ENCODE measurements at regions not wholly inside any gene's neighbourhood (a gene's known extent, or its start where the extent isn't known, plus 50 kb on each side); places are given as distances from the start of the nearest gene placed in this dataset.
A peak's percentile ranks its signal among the peaks of the same experiment; 100 is the strongest.

GRCh38 chr6:150478656-150479545, 110.1 kb downstream of the IYD start:
- Histone ChIP-seq H3K9ac (replicated peaks; ENCODE audit: extremely low read depth, insufficient read depth, low read length) (no peak overlapping the region), H3K27ac (ENCODE audit: insufficient read depth, low read depth, low read length) (no peak overlapping the region), H3K4me1 (ENCODE audit: control insufficient read depth, extremely low read depth, insufficient read depth, low read length) (no peaks in the 10 kb centered on the region), H3K4me3 (replicated peaks in 1 of 3; ENCODE audit: insufficient read depth in 1 of 3, low read depth in 1 of 3, low read length in 3 of 3) (no peak overlapping the region), H3K36me3 (ENCODE audit: control insufficient read depth in 2 of 2, extremely low read depth in 1 of 2, insufficient read depth in 2 of 2, low read length in 2 of 2) (no peaks in the 10 kb centered on the region), H3K27me3 (ENCODE audit: control insufficient read depth in 2 of 2, insufficient read depth in 2 of 2, low read length in 2 of 2) (peaks cover 3 to 5% of the 10 kb centered on the region in 2 experiments), H4K20me1 (replicated peaks; ENCODE audit: control insufficient read depth, extremely low read depth, insufficient read depth, low read length) (no peaks in the 10 kb centered on the region), H2AFZ (ENCODE audit: low read depth, low read length) (no peak overlapping the region), H3K79me2 (ENCODE audit: control insufficient read depth, insufficient read depth, low read length) (no peaks in the 10 kb centered on the region), H3K4me2 (ENCODE audit: insufficient read depth, low read length) (no peak overlapping the region), H3K9me3 (replicated peaks; ENCODE audit: control insufficient read depth, insufficient read depth, low read length) (no peaks in the 10 kb centered on the region), H3K9me1 (replicated peaks; ENCODE audit: control insufficient read depth, extremely low read depth, insufficient read depth, low read length) (no peaks in the 10 kb centered on the region)
- dilution Hi-C loops (cut with MboI; ENCODE audit: extremely low pct_ligation_motif_present, low sequenced_read_pairs) = no loop called here
- TF ChIP-seq MYC (IDR thresholded peaks at IDR 0.05; ENCODE audit: low read depth, low read length) (no peak), MAX (IDR thresholded peaks at IDR 0.05; ENCODE audit: insufficient read depth, insufficient read length) (no peak), GATA2 (IDR thresholded peaks at IDR 0.05; ENCODE audit: insufficient read depth, insufficient read length, low read depth, low read length) (no peak), FOS (IDR thresholded peaks at IDR 0.05; ENCODE audit: borderline replicate concordance, insufficient read depth, low read length) (no peak), POLR2AphosphoS5 (IDR thresholded peaks at IDR 0.05; ENCODE audit: insufficient read depth, low read depth, low read length) (no peak), EZH2 (IDR thresholded peaks at IDR 0.05; ENCODE audit: borderline replicate concordance, low read depth, low read length, severe bottlenecking) (no peak), JUN (IDR thresholded peaks at IDR 0.05; ENCODE audit: borderline replicate concordance, insufficient read depth, insufficient read length, low read depth) (no peak), CTCF (IDR thresholded peaks at IDR 0.05; ENCODE audit: extremely low read depth in 1 of 2, insufficient read depth in 1 of 2, low read depth in 1 of 2, low read length in 2 of 2) (no peak), POLR2A (IDR thresholded peaks at IDR 0.05; ENCODE audit: low read depth, low read length) (no peak)
- intact Hi-C loops (cut with micrococcal nuclease) = no loop called here
- FAIRE-seq = peak; percentile 62
- no TSS peak for BruUV-seq (replicated peaks)
- ChIA-PET POLR2A (no interaction called here), CTCF (interaction anchor here (1.4 kb wide), 1 partner anchor 60 kb away, joined by 7 read pairs; no protein-coding TSS in a partner anchor)
- peak; percentile 64 for DNase-seq (ENCODE audit: low read depth, low spot score)

Data from endothelial cell of umbilical vein (primary cell).